ENCODE measurements at regions not wholly inside any gene's neighbourhood (a gene's known extent, or its start where the extent isn't known, plus 50 kb on each side); places are given as distances from the start of the nearest gene placed in this dataset.

DNA sequence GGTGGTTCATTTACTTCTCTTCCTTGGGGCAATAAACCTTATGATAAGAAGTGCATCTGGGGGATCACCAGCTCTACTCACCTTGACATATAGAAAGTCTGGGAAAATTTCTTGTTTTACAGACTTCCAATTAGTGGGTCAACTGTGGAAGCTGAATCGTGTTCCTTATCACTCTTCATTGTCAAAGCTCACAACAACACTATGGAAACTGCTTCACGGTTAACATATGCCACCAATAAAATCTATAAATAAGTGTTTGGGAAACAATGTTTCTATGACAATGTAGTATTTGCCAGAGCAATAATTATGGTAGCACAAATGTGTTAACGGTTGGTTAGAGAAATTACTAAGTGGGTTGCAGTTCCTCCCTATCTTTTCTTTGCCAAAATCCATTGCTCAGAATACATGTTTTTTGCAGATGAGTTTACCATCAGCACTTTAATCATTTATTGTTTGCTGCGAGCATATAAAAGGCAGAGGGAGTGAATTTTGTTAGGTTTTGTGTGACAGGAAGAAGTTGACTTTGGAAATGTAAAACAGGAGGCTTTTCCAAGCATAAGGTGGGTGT, 321.8 kb downstream of the RFC3 start:
- H3K9ac ChIP-seq (ENCODE audit: low read length) = no peak overlapping the region
- WGBS (ENCODE audit: insufficient coverage) = 100% methylated on average over 1 of the region's 4 CpGs
- no peaks in the 10 kb centered on the region for H3K27me3 ChIP-seq (replicated peaks in 1 of 4; ENCODE audit: control extremely low read depth in 1 of 4, control insufficient read depth in 3 of 4, insufficient read depth in 4 of 4, low read length in 3 of 4)
- H3K4me1 ChIP-seq (ENCODE audit: control insufficient read depth in 2 of 2, insufficient read depth in 2 of 2, low read length in 2 of 2) = no peaks in the 10 kb centered on the region
- no peak for DNase-seq
- no peaks in the 10 kb centered on the region for H3K79me2 ChIP-seq (ENCODE audit: control insufficient read depth, insufficient read depth, low read length)
- TF ChIP-seq, protein P1, sequence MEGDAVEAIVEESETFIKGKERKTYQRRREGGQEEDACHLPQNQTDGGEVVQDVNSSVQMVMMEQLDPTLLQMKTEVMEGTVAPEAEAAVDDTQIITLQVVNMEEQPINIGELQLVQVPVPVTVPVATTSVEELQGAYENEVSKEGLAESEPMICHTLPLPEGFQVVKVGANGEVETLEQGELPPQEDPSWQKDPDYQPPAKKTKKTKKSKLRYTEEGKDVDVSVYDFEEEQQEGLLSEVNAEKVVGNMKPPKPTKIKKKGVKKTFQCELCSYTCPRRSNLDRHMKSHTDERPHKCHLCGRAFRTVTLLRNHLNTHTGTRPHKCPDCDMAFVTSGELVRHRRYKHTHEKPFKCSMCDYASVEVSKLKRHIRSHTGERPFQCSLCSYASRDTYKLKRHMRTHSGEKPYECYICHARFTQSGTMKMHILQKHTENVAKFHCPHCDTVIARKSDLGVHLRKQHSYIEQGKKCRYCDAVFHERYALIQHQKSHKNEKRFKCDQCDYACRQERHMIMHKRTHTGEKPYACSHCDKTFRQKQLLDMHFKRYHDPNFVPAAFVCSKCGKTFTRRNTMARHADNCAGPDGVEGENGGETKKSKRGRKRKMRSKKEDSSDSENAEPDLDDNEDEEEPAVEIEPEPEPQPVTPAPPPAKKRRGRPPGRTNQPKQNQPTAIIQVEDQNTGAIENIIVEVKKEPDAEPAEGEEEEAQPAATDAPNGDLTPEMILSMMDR (IDR thresholded peaks at IDR 0.05) = no peak
- no peak for TF ChIP-seq EZH2 (IDR thresholded peaks at IDR 0.05; ENCODE audit: borderline replicate concordance, insufficient read depth, low read depth, low read length, poor library complexity, severe bottlenecking)
- H3K4me3 Mint-ChIP-seq = no peak overlapping the region
- ATAC-seq (ENCODE audit: low read depth) = no peak
- H3K9me3 Mint-ChIP-seq (ENCODE audit: insufficient read depth) = no peaks in the 10 kb centered on the region
- no peak overlapping the region for H3K4me3 ChIP-seq (ENCODE audit: control extremely low read depth in 1 of 5, extremely low read depth in 1 of 5, insufficient read depth in 1 of 5, low read depth in 2 of 5, low read length in 4 of 5)
- no peak overlapping the region for H3K27ac ChIP-seq (ENCODE audit: low read length in 2 of 2)
- no peaks in the 10 kb centered on the region for H3K9me3 ChIP-seq (ENCODE audit: control extremely low read depth in 1 of 3, control insufficient read depth in 2 of 3, insufficient read depth in 1 of 3, low read length in 2 of 3)
- no peak overlapping the region for H3K27ac Mint-ChIP-seq
- no peaks in the 10 kb centered on the region for H3K36me3 ChIP-seq (replicated peaks in 1 of 2; ENCODE audit: control extremely low read depth in 1 of 2, control insufficient read depth in 1 of 2, extremely low read depth in 1 of 2, insufficient read depth in 2 of 2, low read length in 1 of 2)
- H3K4me2 ChIP-seq (replicated peaks; ENCODE audit: low read depth, low read length, poor library complexity, severe bottlenecking) = no peak overlapping the region
- POLR2A ChIA-PET = no interaction called here
- H4K20me1 ChIP-seq (ENCODE audit: control insufficient read depth, insufficient read depth, low read length, poor library complexity, severe bottlenecking) = no peaks in the 10 kb centered on the region
- no peak overlapping the region for H2AFZ ChIP-seq (ENCODE audit: insufficient read depth, low read depth, low read length, poor library complexity, severe bottlenecking)
- peaks cover 3% of the 10 kb centered on the region for H3K27me3 Mint-ChIP-seq
- intact Hi-C loops (cut with micrococcal nuclease) = no loop called here
- CTCF ChIA-PET = no interaction called here
- no peaks in the 10 kb centered on the region for H3K4me1 Mint-ChIP-seq

DNA sequence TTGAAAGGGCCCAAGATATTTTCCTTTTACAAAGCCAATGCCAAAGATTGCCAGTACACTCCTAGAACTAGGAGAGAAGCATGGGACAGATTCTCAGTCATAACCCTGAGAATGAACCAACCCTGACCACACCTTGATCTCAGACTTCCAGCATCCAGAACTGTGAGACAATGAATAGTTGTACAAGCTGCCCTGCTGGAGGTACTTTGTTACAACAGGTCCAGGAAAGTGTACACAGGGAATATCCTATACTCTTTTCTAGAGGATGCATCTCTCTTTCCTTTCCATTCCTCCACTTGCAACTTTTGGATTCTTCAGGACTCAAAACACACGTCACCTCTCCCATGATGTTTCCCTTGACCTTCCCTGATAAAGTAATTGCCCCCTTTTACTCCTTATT, 325.7 kb downstream of the RFC3 start:
- ChIA-PET CTCF (no interaction called here), POLR2A (no interaction called here)
- no peak overlapping the region for H3K27ac Mint-ChIP-seq
- Histone ChIP-seq H4K20me1 (ENCODE audit: control insufficient read depth, insufficient read depth, low read length, poor library complexity, severe bottlenecking) (no peaks in the 10 kb centered on the region), H3K9ac (ENCODE audit: low read length) (no peak overlapping the region), H3K36me3 (replicated peaks in 1 of 2; ENCODE audit: control extremely low read depth in 1 of 2, control insufficient read depth in 1 of 2, extremely low read depth in 1 of 2, insufficient read depth in 2 of 2, low read length in 1 of 2) (no peaks in the 10 kb centered on the region), H3K4me1 (ENCODE audit: control insufficient read depth in 2 of 2, insufficient read depth in 2 of 2, low read length in 2 of 2) (no peaks in the 10 kb centered on the region), H2AFZ (ENCODE audit: insufficient read depth, low read depth, low read length, poor library complexity, severe bottlenecking) (no peak overlapping the region), H3K27me3 (replicated peaks in 1 of 4; ENCODE audit: control extremely low read depth in 1 of 4, control insufficient read depth in 3 of 4, insufficient read depth in 4 of 4, low read length in 3 of 4) (no peaks in the 10 kb centered on the region), H3K27ac (ENCODE audit: low read length in 2 of 2) (no peak overlapping the region), H3K9me3 (ENCODE audit: control extremely low read depth in 1 of 3, control insufficient read depth in 2 of 3, insufficient read depth in 1 of 3, low read length in 2 of 3) (no peaks in the 10 kb centered on the region), H3K4me3 (ENCODE audit: control extremely low read depth in 1 of 5, extremely low read depth in 1 of 5, insufficient read depth in 1 of 5, low read depth in 2 of 5, low read length in 4 of 5) (no peak overlapping the region), H3K4me2 (replicated peaks; ENCODE audit: low read depth, low read length, poor library complexity, severe bottlenecking) (no peak overlapping the region), H3K79me2 (ENCODE audit: control insufficient read depth, insufficient read depth, low read length) (no peaks in the 10 kb centered on the region)
- TF ChIP-seq, protein P1 (IDR thresholded peaks at IDR 0.05) = no peak
- TF ChIP-seq EZH2 (IDR thresholded peaks at IDR 0.05; ENCODE audit: borderline replicate concordance, insufficient read depth, low read depth, low read length, poor library complexity, severe bottlenecking) = no peak
- H3K4me3 Mint-ChIP-seq = no peak overlapping the region
- WGBS (ENCODE audit: insufficient coverage) = 86% methylated on average over 1 of the region's 1 CpG
- H3K4me1 Mint-ChIP-seq = no peaks in the 10 kb centered on the region
- peaks cover 3% of the 10 kb centered on the region for H3K27me3 Mint-ChIP-seq
- ATAC-seq (ENCODE audit: low read depth) (no peak), DNase-seq (no peak)
- no peaks in the 10 kb centered on the region for H3K9me3 Mint-ChIP-seq (ENCODE audit: insufficient read depth)
- intact Hi-C loops (cut with micrococcal nuclease) = no loop called here
